Osteoblast (primary cell): ENCODE measurements at regions not wholly inside any gene's neighbourhood (a gene's known extent, or its start where the extent isn't known, plus 50 kb on each side); places are given as distances from the start of the nearest gene placed in this dataset.

Experiments used
- DNase-seq: peaks from one replicate; pipeline ENCODE4 v3.0.0; 2011; ENCODE audit warnings: low spot score, mixed read lengths; ENCODE audit not compliant: insufficient read length; ENCODE audit errors: missing footprints
- H2AFZ ChIP-seq: 2 replicates; pipeline ENCODE4 v1.6.0; 2011; ENCODE audit warnings: mild to moderate bottlenecking, low read length
- H3K27ac ChIP-seq: 2 replicates; pipeline ENCODE4 v1.5.1; 2011; ENCODE audit warnings: mild to moderate bottlenecking, low read depth, low read length, moderate library complexity
- H3K27me3 ChIP-seq: 2 replicates; pipeline ENCODE4 v1.6.0; 2012; ENCODE audit warnings: mild to moderate bottlenecking, control low read depth, inconsistent platforms, low read length, moderate library complexity; ENCODE audit not compliant: insufficient read depth
- H3K36me3 ChIP-seq: 2 replicates; pipeline ENCODE4 v1.5.1; 2011; ENCODE audit warnings: mild to moderate bottlenecking, low read length, control low read depth, moderate library complexity; ENCODE audit not compliant: insufficient read depth
- H3K4me1 ChIP-seq: 2 replicates; pipeline ENCODE4 v1.5.1; 2011; ENCODE audit warnings: mild to moderate bottlenecking, low read length, control low read depth, moderate library complexity; ENCODE audit not compliant: insufficient read depth
- H3K4me2 ChIP-seq: 2 replicates; pipeline ENCODE4 v1.6.0; 2011; ENCODE audit warnings: mild to moderate bottlenecking, low read length; ENCODE audit not compliant: insufficient read depth
- H3K4me3 ChIP-seq: fragments of 200-600 bp; sonication (generic); 3 replicates; pipeline ENCODE4 v1.5.1; 2012; ENCODE audit warnings: mild to moderate bottlenecking, low read length, inconsistent platforms; ENCODE audit not compliant: insufficient read depth
- H3K79me2 ChIP-seq: 2 replicates; pipeline ENCODE4 v1.6.0; 2012; ENCODE audit warnings: mild to moderate bottlenecking, low read length, control low read depth, inconsistent platforms; ENCODE audit not compliant: insufficient read depth
- H3K9me3 ChIP-seq: 2 replicates; pipeline ENCODE4 v1.5.1; 2011; ENCODE audit warnings: low read depth, low read length, control low read depth
- H4K20me1 ChIP-seq: 2 replicates; pipeline ENCODE4 v1.6.0; 2012; ENCODE audit warnings: mild to moderate bottlenecking, low read length, control low read depth; ENCODE audit not compliant: insufficient read depth
- TF ChIP-seq, protein P1 (sequence below): IDR thresholded peaks from 2 replicates; pipeline ENCODE4 v1.5.1; 2011; ENCODE audit warnings: mild to moderate bottlenecking, low read depth, low read length, moderate library complexity; ENCODE audit errors: extremely low read depth

DNA sequence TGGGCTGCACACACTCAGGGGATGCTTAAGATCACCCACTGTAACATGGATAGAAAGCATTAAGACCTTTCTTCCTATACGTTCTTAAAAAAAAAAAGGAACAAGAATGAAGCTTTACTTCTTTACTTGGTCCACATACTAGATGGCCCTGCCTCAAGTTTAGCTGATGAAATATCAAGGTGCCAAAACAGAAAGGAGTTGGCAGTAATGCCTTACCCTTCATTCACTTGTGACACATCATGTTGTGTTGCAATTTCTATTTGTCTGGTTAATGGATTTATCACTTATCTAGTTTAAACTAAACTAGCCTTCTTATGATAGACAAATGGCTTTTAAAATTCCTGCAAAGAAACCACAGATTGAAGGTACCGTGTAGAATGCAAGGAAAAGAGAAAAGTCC is 720.3 kb downstream of the CCSER2 start:
- Histone ChIP-seq H2AFZ (no peak overlapping the region), H3K9me3 (peaks cover 3% of the 10 kb centered on the region), H3K36me3 (no peaks in the 10 kb centered on the region), H3K79me2 (no peaks in the 10 kb centered on the region), H3K27me3 (no peaks in the 10 kb centered on the region), H3K4me3 (no peak overlapping the region), H4K20me1 (no peaks in the 10 kb centered on the region), H3K4me1 (no peaks in the 10 kb centered on the region), H3K27ac (no peak overlapping the region), H3K4me2 (no peak overlapping the region)
- DNase-seq, result no peak
- TF ChIP-seq, protein P1, sequence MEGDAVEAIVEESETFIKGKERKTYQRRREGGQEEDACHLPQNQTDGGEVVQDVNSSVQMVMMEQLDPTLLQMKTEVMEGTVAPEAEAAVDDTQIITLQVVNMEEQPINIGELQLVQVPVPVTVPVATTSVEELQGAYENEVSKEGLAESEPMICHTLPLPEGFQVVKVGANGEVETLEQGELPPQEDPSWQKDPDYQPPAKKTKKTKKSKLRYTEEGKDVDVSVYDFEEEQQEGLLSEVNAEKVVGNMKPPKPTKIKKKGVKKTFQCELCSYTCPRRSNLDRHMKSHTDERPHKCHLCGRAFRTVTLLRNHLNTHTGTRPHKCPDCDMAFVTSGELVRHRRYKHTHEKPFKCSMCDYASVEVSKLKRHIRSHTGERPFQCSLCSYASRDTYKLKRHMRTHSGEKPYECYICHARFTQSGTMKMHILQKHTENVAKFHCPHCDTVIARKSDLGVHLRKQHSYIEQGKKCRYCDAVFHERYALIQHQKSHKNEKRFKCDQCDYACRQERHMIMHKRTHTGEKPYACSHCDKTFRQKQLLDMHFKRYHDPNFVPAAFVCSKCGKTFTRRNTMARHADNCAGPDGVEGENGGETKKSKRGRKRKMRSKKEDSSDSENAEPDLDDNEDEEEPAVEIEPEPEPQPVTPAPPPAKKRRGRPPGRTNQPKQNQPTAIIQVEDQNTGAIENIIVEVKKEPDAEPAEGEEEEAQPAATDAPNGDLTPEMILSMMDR, result no peak

DNA sequence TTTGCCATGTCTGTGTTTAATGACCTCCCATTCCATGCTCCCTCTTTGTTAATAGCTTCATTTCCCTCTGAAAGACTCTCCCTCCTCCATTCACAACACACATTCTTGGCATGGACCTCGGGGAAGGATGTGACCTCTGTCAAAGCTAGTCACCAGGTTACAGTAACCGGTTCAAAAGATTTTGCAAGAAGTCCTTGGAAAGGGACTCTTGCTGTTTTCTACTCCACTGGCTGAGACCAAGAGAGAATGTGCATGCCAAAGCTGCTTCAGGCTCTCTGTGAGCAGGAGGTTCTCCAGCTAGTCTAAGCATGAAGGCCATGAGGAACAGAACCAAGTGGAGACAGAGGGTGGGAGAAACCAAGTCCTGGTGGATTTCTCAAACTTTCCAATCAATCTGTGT is 732.6 kb downstream of the CCSER2 start:
- Histone ChIP-seq H4K20me1 (no peaks in the 10 kb centered on the region), H3K4me2 (no peak overlapping the region), H3K9me3 (no peaks in the 10 kb centered on the region), H3K4me1 (no peaks in the 10 kb centered on the region), H3K36me3 (no peaks in the 10 kb centered on the region), H3K27me3 (no peaks in the 10 kb centered on the region), H3K79me2 (no peaks in the 10 kb centered on the region), H2AFZ (no peak overlapping the region), H3K4me3 (no peak overlapping the region), H3K27ac (no peak overlapping the region)
- no peak for DNase-seq
- TF ChIP-seq, protein P1, result no peak

DNA sequence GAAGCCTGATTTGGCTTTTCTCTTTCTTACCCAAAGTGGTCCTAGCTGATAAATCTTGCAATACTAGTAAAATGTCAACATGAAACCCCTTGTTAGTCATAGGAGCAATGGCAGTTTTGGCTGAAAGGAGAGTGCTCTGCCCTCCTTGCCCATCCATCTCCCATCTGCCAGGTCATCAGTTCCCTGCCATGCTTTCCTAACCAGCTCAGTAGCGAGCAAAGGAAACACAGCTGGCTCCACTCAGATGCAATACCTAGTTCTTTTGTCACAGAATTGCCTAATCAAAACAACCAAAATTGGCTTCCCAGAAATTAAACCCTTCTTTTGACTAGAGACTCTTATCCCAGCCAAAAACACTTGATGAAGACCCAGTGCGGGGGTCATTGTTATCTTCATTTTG is 733.0 kb downstream of the CCSER2 start:
- no peaks in the 10 kb centered on the region for H4K20me1 ChIP-seq
- DNase-seq, result no peak
- no peak overlapping the region for H3K4me3 ChIP-seq
- H3K9me3 ChIP-seq, result no peaks in the 10 kb centered on the region
- no peak overlapping the region for H2AFZ ChIP-seq
- H3K4me1 ChIP-seq, result no peaks in the 10 kb centered on the region
- no peak overlapping the region for H3K27ac ChIP-seq
- H3K27me3 ChIP-seq, result no peaks in the 10 kb centered on the region
- H3K4me2 ChIP-seq, result no peak overlapping the region
- H3K79me2 ChIP-seq, result no peaks in the 10 kb centered on the region
- TF ChIP-seq, protein P1, result no peak
- H3K36me3 ChIP-seq, result no peaks in the 10 kb centered on the region

DNA sequence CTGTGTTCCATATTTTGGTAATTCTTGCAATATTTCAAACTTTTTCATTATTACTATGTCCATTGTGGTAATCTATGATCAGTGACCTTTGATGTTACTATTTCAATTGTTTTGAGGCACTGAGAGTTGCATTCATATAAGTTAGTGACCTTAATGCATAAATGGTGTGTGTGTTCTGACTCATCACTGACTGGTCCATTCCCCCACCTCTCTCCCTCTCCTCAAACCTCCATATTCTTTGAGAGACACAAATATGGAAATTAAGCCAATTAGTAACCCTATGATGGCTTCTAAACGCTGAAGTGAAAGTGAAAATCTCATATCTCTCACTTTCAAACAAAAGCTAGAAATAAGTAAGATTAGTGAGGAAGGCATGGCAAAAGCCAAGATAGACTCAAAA is 739.6 kb downstream of the CCSER2 start:
- H3K4me1 ChIP-seq, result no peaks in the 10 kb centered on the region
- no peaks in the 10 kb centered on the region for H3K79me2 ChIP-seq
- H3K36me3 ChIP-seq, result no peaks in the 10 kb centered on the region
- H4K20me1 ChIP-seq, result no peaks in the 10 kb centered on the region
- H3K4me2 ChIP-seq, result no peak overlapping the region
- no peaks in the 10 kb centered on the region for H3K27me3 ChIP-seq
- H3K27ac ChIP-seq, result no peak overlapping the region
- TF ChIP-seq, protein P1, result no peak
- no peaks in the 10 kb centered on the region for H3K9me3 ChIP-seq
- H2AFZ ChIP-seq, result no peak overlapping the region
- H3K4me3 ChIP-seq, result no peak overlapping the region
- DNase-seq, result no peak
